ENCODE measurements at regions not wholly inside any gene's neighbourhood (a gene's known extent, or its start where the extent isn't known, plus 50 kb on each side); places are given as distances from the start of the nearest gene placed in this dataset.

DNA sequence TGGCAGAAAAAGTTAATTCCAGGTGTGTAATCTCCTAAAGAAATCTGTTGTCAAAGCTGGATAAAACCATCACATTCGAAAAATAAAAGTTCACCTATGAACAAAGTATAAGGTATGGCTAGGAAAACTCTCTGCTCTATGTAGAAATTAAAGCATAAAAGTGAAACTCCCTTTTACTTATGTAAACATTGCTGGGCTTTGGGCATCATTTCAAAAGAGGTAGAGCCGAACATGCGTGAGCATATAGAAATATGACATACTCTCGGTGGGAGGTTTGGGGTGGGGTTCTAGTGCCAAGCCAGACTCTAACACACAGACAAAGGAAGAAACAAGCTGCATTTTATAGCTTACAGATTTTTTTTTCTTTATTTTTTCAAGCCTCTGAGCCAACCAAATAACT, 306.8 kb upstream of the ATP11B start:
- TF ChIP-seq, protein P1, sequence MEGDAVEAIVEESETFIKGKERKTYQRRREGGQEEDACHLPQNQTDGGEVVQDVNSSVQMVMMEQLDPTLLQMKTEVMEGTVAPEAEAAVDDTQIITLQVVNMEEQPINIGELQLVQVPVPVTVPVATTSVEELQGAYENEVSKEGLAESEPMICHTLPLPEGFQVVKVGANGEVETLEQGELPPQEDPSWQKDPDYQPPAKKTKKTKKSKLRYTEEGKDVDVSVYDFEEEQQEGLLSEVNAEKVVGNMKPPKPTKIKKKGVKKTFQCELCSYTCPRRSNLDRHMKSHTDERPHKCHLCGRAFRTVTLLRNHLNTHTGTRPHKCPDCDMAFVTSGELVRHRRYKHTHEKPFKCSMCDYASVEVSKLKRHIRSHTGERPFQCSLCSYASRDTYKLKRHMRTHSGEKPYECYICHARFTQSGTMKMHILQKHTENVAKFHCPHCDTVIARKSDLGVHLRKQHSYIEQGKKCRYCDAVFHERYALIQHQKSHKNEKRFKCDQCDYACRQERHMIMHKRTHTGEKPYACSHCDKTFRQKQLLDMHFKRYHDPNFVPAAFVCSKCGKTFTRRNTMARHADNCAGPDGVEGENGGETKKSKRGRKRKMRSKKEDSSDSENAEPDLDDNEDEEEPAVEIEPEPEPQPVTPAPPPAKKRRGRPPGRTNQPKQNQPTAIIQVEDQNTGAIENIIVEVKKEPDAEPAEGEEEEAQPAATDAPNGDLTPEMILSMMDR (IDR thresholded peaks at IDR 0.05; ENCODE audit: low read depth, low read length, poor library complexity, severe bottlenecking) = no peak
- no peak for TF ChIP-seq EZH2phosphoT487 (IDR thresholded peaks at IDR 0.05; ENCODE audit: borderline replicate concordance, low read length)
